ENCODE measurements at regions not wholly inside any gene's neighbourhood (a gene's known extent, or its start where the extent isn't known, plus 50 kb on each side); places are given as distances from the start of the nearest gene placed in this dataset.

DNA sequence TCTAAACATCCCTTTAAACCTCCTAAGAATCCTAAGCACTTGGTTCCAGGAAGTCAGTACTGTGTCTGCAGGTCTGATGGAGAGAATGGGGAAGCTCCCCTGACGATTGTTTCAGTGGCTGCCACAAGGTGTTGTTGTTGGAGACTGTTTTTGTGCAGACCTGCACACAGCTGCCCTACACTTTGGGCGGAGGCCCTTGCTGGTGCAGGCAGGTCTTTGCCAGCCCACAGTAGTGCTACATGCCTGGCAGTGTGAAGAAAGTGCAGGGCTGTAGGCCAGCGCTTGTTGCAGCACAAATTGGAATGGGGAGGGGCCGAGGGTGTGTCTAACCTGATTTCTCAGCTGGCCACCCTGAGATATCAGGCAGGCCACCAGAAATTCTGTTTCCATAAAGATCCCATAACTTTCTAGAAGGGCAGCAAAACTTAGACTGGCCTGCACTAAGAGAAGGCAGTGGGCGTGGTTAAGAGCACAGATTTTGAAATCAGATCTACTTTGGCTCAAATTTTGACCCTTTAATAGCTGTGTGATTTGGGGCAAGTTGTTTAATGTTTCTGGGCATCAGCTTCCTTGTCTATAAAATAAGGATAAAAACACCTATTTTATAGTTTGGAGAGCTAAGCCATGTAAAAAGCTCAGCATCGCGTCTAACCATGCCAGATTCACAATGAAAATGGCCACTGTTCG is 83.7 kb upstream of the SLC1A4 start:
- TF ChIP-seq, protein P1, sequence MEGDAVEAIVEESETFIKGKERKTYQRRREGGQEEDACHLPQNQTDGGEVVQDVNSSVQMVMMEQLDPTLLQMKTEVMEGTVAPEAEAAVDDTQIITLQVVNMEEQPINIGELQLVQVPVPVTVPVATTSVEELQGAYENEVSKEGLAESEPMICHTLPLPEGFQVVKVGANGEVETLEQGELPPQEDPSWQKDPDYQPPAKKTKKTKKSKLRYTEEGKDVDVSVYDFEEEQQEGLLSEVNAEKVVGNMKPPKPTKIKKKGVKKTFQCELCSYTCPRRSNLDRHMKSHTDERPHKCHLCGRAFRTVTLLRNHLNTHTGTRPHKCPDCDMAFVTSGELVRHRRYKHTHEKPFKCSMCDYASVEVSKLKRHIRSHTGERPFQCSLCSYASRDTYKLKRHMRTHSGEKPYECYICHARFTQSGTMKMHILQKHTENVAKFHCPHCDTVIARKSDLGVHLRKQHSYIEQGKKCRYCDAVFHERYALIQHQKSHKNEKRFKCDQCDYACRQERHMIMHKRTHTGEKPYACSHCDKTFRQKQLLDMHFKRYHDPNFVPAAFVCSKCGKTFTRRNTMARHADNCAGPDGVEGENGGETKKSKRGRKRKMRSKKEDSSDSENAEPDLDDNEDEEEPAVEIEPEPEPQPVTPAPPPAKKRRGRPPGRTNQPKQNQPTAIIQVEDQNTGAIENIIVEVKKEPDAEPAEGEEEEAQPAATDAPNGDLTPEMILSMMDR (IDR thresholded peaks at IDR 0.05): no peak
- no peak for TF ChIP-seq POLR2A (IDR thresholded peaks at IDR 0.05)

Data from right lobe of liver (tissue), 4 donors.